OCI-LY3 (cell line): ENCODE measurements at regions not wholly inside any gene's neighbourhood (a gene's known extent, or its start where the extent isn't known, plus 50 kb on each side); places are given as distances from the start of the nearest gene placed in this dataset.

ENCODE experiments used
- H2AFZ ChIP-seq: fragments of 200-600, 300-600 bp; shearing (Covaris generic); 2 replicates; pipeline ENCODE4 v1.6.0; 2014; ENCODE audit warnings: antibody characterized with exemption, low read depth, low read length
- H3K27ac ChIP-seq: fragments of 200-600, 300-600 bp; sonication (generic); 2 replicates; pipeline ENCODE4 v1.5.1; 2014; ENCODE audit warnings: mild to moderate bottlenecking, low read length, moderate library complexity, mixed read lengths
- H3K27me3 ChIP-seq: fragments of 200-600, 300-600 bp; sonication (generic); 2 replicates; pipeline ENCODE4 v1.6.1; 2014; ENCODE audit warnings: low read depth, low read length, mixed read lengths
- H3K36me3 ChIP-seq: fragments of 200-600, 300-600 bp; sonication (generic); replicated peaks from 2 replicates; pipeline ENCODE3; 2014; ENCODE audit warnings: low read depth, low read length, mixed read lengths
- H3K4me1 ChIP-seq: fragments of 300-600, 200-600 bp; sonication (generic); 2 replicates; pipeline ENCODE4 v1.6.1; 2014; ENCODE audit warnings: low read length, mixed read lengths
- H3K4me2 ChIP-seq: fragments of 200-600, 300-600 bp; sonication (generic); 2 replicates; pipeline ENCODE4 v1.6.1; 2014; ENCODE audit warnings: low read length, mixed read lengths
- H3K4me3 ChIP-seq: fragments of 300-600, 200-600 bp; sonication (generic); 2 replicates; pipeline ENCODE4 v1.5.1; 2014; ENCODE audit warnings: antibody characterized with exemption, mild to moderate bottlenecking, low read length, moderate library complexity
- H3K79me2 ChIP-seq: fragments of 300-600, 200-600 bp; shearing (Covaris generic); 2 replicates; pipeline ENCODE4 v1.6.1; 2014; ENCODE audit warnings: mild to moderate bottlenecking, low read length, mixed read lengths
- H3K9ac ChIP-seq: fragments of 300-600, 200-600 bp; shearing (Covaris generic); 2 replicates; pipeline ENCODE4 v1.6.0; 2014; ENCODE audit warnings: mild to moderate bottlenecking, low read length, moderate library complexity
- H3K9me3 ChIP-seq: fragments of 200-600, 300-600 bp; shearing (Covaris generic); 2 replicates; pipeline ENCODE4 v1.6.1; 2014; ENCODE audit warnings: low read length, mixed read lengths; ENCODE audit not compliant: insufficient read depth
- H4K20me1 ChIP-seq: fragments of 200-600, 300-600 bp; sonication (generic); 2 replicates; pipeline ENCODE4 v1.6.1; 2016; ENCODE audit warnings: low read length, mixed read lengths; ENCODE audit not compliant: insufficient read depth
- EZH2phosphoT487 ChIP-seq: fragments of 200-600 bp; shearing (Covaris generic); IDR thresholded peaks from 2 replicates; pipeline ENCODE4 v1.6.1; 2018; ENCODE audit warnings: antibody characterized with exemption, mixed run types, low read depth
- TF ChIP-seq, protein P1 (sequence below): fragments of 200-600, 300-600 bp; sonication (generic); IDR thresholded peaks from 2 replicates; pipeline ENCODE4 v1.5.1; 2014; ENCODE audit warnings: antibody characterized with exemption, low read length, low read depth

DNA sequence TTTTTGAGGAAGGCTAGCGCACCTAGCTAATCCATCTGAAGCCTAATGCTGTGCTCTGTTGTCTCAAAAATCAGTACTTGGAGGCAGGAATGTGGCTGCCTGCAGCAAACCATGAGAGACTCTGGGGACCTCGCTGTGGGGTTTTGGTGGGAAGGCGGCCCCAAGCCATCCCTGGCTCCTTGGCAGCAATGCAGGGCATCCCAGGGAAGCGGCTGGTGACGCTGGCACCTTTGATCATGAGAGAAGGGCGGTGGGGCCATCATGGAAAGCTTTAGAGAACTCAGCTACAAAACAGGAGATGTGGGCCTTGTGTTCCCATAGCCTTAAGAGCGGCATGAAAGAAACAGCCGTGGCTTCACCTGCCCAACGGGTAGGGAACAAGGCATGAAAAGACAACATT, 101.1 kb upstream of the SFSWAP start:
- H3K4me2 ChIP-seq = no peak overlapping the region
- no peaks in the 10 kb centered on the region for H4K20me1 ChIP-seq
- H3K27ac ChIP-seq = no peak overlapping the region
- no peak overlapping the region for H3K9ac ChIP-seq
- no peak overlapping the region for H3K4me3 ChIP-seq
- H3K36me3 ChIP-seq = no peaks in the 10 kb centered on the region
- peaks cover 4% of the 10 kb centered on the region for H3K4me1 ChIP-seq
- H3K27me3 ChIP-seq = peaks cover 9% of the 10 kb centered on the region
- H3K79me2 ChIP-seq = no peaks in the 10 kb centered on the region
- H3K9me3 ChIP-seq = no peaks in the 10 kb centered on the region
- no peak overlapping the region for H2AFZ ChIP-seq
- TF ChIP-seq, protein P1, sequence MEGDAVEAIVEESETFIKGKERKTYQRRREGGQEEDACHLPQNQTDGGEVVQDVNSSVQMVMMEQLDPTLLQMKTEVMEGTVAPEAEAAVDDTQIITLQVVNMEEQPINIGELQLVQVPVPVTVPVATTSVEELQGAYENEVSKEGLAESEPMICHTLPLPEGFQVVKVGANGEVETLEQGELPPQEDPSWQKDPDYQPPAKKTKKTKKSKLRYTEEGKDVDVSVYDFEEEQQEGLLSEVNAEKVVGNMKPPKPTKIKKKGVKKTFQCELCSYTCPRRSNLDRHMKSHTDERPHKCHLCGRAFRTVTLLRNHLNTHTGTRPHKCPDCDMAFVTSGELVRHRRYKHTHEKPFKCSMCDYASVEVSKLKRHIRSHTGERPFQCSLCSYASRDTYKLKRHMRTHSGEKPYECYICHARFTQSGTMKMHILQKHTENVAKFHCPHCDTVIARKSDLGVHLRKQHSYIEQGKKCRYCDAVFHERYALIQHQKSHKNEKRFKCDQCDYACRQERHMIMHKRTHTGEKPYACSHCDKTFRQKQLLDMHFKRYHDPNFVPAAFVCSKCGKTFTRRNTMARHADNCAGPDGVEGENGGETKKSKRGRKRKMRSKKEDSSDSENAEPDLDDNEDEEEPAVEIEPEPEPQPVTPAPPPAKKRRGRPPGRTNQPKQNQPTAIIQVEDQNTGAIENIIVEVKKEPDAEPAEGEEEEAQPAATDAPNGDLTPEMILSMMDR = no peak
- no peak for TF ChIP-seq EZH2phosphoT487

GRCh38 chr12:131610181-131610580, 100.7 kb upstream of the SFSWAP start:
- Histone ChIP-seq H3K36me3 (no peaks in the 10 kb centered on the region), H4K20me1 (no peaks in the 10 kb centered on the region), H3K9me3 (no peaks in the 10 kb centered on the region), H2AFZ (no peak overlapping the region), H3K79me2 (no peaks in the 10 kb centered on the region), H3K27me3 (peaks cover 8% of the 10 kb centered on the region), H3K4me2 (no peak overlapping the region), H3K4me1 (peaks cover 4% of the 10 kb centered on the region), H3K9ac (no peak overlapping the region), H3K27ac (no peak overlapping the region), H3K4me3 (no peak overlapping the region)
- TF ChIP-seq EZH2phosphoT487 = no peak
- TF ChIP-seq, protein P1 = no peak

- Histone ChIP-seq H3K27me3 (peaks cover 10% of the 10 kb centered on the region), H3K36me3 (no peaks in the 10 kb centered on the region), H3K4me3 (no peak overlapping the region), H3K79me2 (no peaks in the 10 kb centered on the region), H3K4me2 (no peak overlapping the region), H3K9me3 (no peaks in the 10 kb centered on the region), H2AFZ (no peak overlapping the region), H3K27ac (no peak overlapping the region), H3K4me1 (peaks cover 4% of the 10 kb centered on the region), H4K20me1 (no peaks in the 10 kb centered on the region), H3K9ac (no peak overlapping the region)
- no peak for TF ChIP-seq EZH2phosphoT487
- TF ChIP-seq, protein P1 = no peak
These were observed 100.0 kb upstream of the SFSWAP start for GRCh38 chr12:131610891-131611290.

GRCh38 chr12:131611416-131612091, 99.3 kb upstream of the SFSWAP start:
- Histone ChIP-seq H3K79me2 (no peaks in the 10 kb centered on the region), H3K4me1 (peaks cover 4% of the 10 kb centered on the region), H2AFZ (no peak overlapping the region), H3K4me2 (no peak overlapping the region), H3K9ac (no peak overlapping the region), H3K9me3 (no peaks in the 10 kb centered on the region), H4K20me1 (no peaks in the 10 kb centered on the region), H3K4me3 (no peak overlapping the region), H3K36me3 (no peaks in the 10 kb centered on the region), H3K27ac (no peak overlapping the region), H3K27me3 (peaks cover 10% of the 10 kb centered on the region)
- TF ChIP-seq, protein P1 = no peak
- TF ChIP-seq EZH2phosphoT487 = no peak
